Kidney (tissue), 13 donors: ENCODE measurements at regions not wholly inside any gene's neighbourhood (a gene's known extent, or its start where the extent isn't known, plus 50 kb on each side); places are given as distances from the start of the nearest gene placed in this dataset.

Experiments used
- DNase-seq, 5 donors: peaks; one replicate each; pipeline ENCODE4 v3.0.0-alpha.2; 2013 to 2020
- FAIRE-seq: peaks from 2 replicates; lab custom pipeline; 2012; peaks lifted over from hg19 to GRCh38; lab: Jason Lieb, UNC
- H3K27ac ChIP-seq, 2 donors: one replicate each; pipeline ENCODE4 v1.7.0; 2013; ENCODE audit warnings: low read depth in 2 of 2, low read length in 2 of 2, inconsistent platforms in 1 of 2
- H3K27me3 ChIP-seq: one replicate; pipeline ENCODE4 v1.7.1; 2013; ENCODE audit warnings: low read length, inconsistent platforms; ENCODE audit not compliant: control insufficient read depth, insufficient read depth
- H3K36me3 ChIP-seq, 3 donors: one replicate each; pipeline versions ENCODE4 v1.7.0 to v1.7.1; 2013; ENCODE audit warnings: low read length in 3 of 3, control low read depth in 1 of 3, inconsistent platforms in 1 of 3; ENCODE audit not compliant: insufficient read depth in 3 of 3, control insufficient read depth in 2 of 3
- H3K4me1 ChIP-seq, 3 donors: one replicate each; pipeline versions ENCODE4 v1.7.0 to v1.7.1; 2013; ENCODE audit warnings: low read length in 3 of 3, inconsistent platforms in 1 of 3, low read depth in 1 of 3; ENCODE audit not compliant: control insufficient read depth in 2 of 3, insufficient read depth in 2 of 3
- H3K4me3 ChIP-seq, 3 donors: one replicate each; pipeline versions ENCODE4 v1.7.0 to v1.8.1; 2013; ENCODE audit warnings: low read length in 3 of 3, control low read depth in 1 of 3, inconsistent platforms in 1 of 3
- H3K9ac ChIP-seq, 3 donors: one replicate each; pipeline versions ENCODE4 v1.7.0 to v1.7.1; 2013; ENCODE audit warnings: low read length in 3 of 3, control low read depth in 1 of 3, inconsistent platforms in 1 of 3
- H3K9me3 ChIP-seq, 3 donors: one replicate each; pipeline versions ENCODE4 v1.7.0 to v1.7.1; 2013; ENCODE audit warnings: low read length in 3 of 3, control low read depth in 1 of 3, inconsistent platforms in 1 of 3; ENCODE audit not compliant: control insufficient read depth in 2 of 3, insufficient read depth in 1 of 3
- CTCF ChIP-seq: IDR thresholded peaks from 3 replicates; pipeline ENCODE4 v1.5.1; 2012; ENCODE audit warnings: mild to moderate bottlenecking, moderate library complexity, borderline replicate concordance; ENCODE audit not compliant: insufficient read depth; ENCODE audit errors: extremely low read depth
- intact Hi-C: fragments of 100-400 bp; cut with DNase I; formaldehyde crosslinking; loops from one replicate; pipeline ENCODE4 v1.11.1; 2022
- donor health status: control.
- donor health status: control.
- donor health status: control.
- donor health status: control.
- donor health status: control.
- donor health status: DM: yes; HTN: yes; CAD: no.
- donor health status: Normal renal cell carcinoma (clear cell type).

GRCh38 chr12:30095511-30095910 lies 311.8 kb upstream of the TMTC1 start:
- Histone ChIP-seq H3K4me3 (no peak overlapping the region), H3K9ac (no peak overlapping the region), H3K27me3 (no peaks in the 10 kb centered on the region), H3K4me1 (no peaks in the 10 kb centered on the region), H3K36me3 (no peaks in the 10 kb centered on the region), H3K9me3 (no peaks in the 10 kb centered on the region), H3K27ac (no peak overlapping the region)
- no peak for TF ChIP-seq CTCF
- DNase-seq (no peak), FAIRE-seq (no peak)
- intact Hi-C loops = no loop called here

- no peak for FAIRE-seq
- H3K36me3 ChIP-seq = no peaks in the 10 kb centered on the region
- no peak overlapping the region for H3K27ac ChIP-seq
- H3K4me3 ChIP-seq = no peak overlapping the region
- no peak for DNase-seq
- H3K9ac ChIP-seq = no peak overlapping the region
- intact Hi-C loops = no loop called here
- no peaks in the 10 kb centered on the region for H3K4me1 ChIP-seq
- no peaks in the 10 kb centered on the region for H3K27me3 ChIP-seq
- TF ChIP-seq CTCF = no peak
- no peaks in the 10 kb centered on the region for H3K9me3 ChIP-seq
Measured at GRCh38 chr12:30092983-30093617, 309.4 kb upstream of the TMTC1 start.

- Histone ChIP-seq H3K4me3 (no peak overlapping the region), H3K36me3 (no peaks in the 10 kb centered on the region), H3K4me1 (no peaks in the 10 kb centered on the region), H3K9me3 (no peaks in the 10 kb centered on the region), H3K27me3 (no peaks in the 10 kb centered on the region), H3K27ac (no peak overlapping the region), H3K9ac (no peak overlapping the region)
- DNase-seq = no peak
- intact Hi-C loops = no loop called here
- FAIRE-seq = no peak
- TF ChIP-seq CTCF = no peak
Measured at GRCh38 chr12:30090258-30090657, 306.5 kb upstream of the TMTC1 start.
